ENCODE measurements at regions not wholly inside any gene's neighbourhood (a gene's known extent, or its start where the extent isn't known, plus 50 kb on each side); places are given as distances from the start of the nearest gene placed in this dataset.
"Not testable (repeated sequence)": the region's sequence is repeated elsewhere in the genome, so short reads cannot be mapped to it uniquely, and the experiment has no call there.

DNA sequence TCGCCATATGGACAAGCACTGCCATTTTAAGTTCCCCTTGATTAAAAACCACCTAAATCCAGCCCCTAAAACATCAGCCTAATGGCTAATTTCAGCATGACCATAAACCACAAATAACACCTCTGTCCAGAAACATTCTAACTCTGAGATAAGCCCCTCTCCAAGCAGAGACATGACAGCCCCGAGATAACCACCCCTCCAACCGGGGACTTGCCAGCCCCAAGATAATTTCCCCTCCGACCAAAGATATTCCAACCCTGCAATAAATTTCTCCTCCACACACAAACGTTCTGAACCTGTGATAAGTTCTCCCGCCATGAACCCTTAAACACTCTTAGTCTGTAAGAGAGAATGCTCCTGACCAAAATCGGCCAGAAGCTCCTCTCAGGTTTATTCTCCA lies 586.8 kb downstream of the EDEM1 start:
- Histone ChIP-seq H3K4me1 (ENCODE audit: control insufficient read depth in 1 of 2, low read depth in 2 of 2) (no peaks in the 10 kb centered on the region), H3K27me3 (replicated peaks; ENCODE audit: insufficient read depth) (no peaks in the 10 kb centered on the region), H3K9me3 (no peaks in the 10 kb centered on the region), H3K4me3 (no peak overlapping the region), H3K36me3 (no peaks in the 10 kb centered on the region), H3K27ac (no peak overlapping the region)
- DNase-seq (ENCODE audit: low spot score) (no peak), ATAC-seq (ENCODE audit: insufficient number of reproducible peaks, low FRiP score, low read depth) (no peak)
- TF ChIP-seq, protein P1, sequence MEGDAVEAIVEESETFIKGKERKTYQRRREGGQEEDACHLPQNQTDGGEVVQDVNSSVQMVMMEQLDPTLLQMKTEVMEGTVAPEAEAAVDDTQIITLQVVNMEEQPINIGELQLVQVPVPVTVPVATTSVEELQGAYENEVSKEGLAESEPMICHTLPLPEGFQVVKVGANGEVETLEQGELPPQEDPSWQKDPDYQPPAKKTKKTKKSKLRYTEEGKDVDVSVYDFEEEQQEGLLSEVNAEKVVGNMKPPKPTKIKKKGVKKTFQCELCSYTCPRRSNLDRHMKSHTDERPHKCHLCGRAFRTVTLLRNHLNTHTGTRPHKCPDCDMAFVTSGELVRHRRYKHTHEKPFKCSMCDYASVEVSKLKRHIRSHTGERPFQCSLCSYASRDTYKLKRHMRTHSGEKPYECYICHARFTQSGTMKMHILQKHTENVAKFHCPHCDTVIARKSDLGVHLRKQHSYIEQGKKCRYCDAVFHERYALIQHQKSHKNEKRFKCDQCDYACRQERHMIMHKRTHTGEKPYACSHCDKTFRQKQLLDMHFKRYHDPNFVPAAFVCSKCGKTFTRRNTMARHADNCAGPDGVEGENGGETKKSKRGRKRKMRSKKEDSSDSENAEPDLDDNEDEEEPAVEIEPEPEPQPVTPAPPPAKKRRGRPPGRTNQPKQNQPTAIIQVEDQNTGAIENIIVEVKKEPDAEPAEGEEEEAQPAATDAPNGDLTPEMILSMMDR (IDR thresholded peaks at IDR 0.05), result no peak

DNA sequence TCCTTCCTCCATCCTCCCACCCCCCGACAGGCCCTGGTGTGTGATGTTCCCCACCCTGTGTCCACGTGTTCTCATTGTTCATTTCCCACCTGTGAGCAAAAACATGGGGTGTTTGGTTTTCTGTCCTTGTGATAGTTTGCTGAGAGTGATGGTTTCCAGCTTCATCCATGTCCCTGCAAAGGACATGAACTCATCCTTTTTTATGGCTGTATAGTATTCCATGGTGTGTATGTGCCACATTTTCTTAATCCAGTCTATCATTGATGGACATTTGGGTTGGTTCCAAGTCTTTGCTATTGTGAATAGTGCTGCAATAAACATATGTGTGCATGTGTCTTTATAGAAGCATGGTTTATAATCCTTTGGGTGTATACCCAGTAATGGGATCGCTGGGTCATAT lies 587.6 kb downstream of the EDEM1 start:
- not testable (repeated sequence) for H3K27me3 ChIP-seq (replicated peaks; ENCODE audit: insufficient read depth); DNase-seq (ENCODE audit: low spot score); H3K36me3 ChIP-seq; H3K4me3 ChIP-seq; H3K4me1 ChIP-seq (ENCODE audit: control insufficient read depth in 1 of 2, low read depth in 2 of 2); ATAC-seq (ENCODE audit: insufficient number of reproducible peaks, low FRiP score, low read depth); H3K27ac ChIP-seq; H3K9me3 ChIP-seq

DNA sequence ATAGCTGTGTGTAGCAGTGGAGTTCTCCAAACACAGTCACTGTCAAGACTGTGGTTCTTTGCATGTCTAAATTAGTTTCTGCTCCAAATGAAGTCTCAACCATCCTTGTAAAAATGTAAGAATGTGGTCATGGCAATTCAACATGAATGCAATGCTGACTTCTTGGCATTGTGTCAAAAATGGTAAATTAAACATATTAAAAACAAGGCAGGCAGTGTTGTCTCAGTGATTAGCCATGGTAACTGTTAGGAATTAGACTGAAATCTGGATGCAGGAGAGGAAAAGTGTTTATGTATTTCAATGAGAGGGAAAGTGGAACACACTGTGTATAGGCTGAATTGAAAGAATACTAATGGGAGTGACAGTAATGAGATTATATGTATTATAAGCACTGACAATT lies 597.2 kb downstream of the EDEM1 start:
- TF ChIP-seq, protein P1 (IDR thresholded peaks at IDR 0.05), result no peak
- H3K36me3 ChIP-seq, result no peaks in the 10 kb centered on the region
- ATAC-seq (ENCODE audit: insufficient number of reproducible peaks, low FRiP score, low read depth), result no peak
- H3K27me3 ChIP-seq (replicated peaks; ENCODE audit: insufficient read depth), result no peaks in the 10 kb centered on the region
- no peak overlapping the region for H3K4me3 ChIP-seq
- no peaks in the 10 kb centered on the region for H3K4me1 ChIP-seq (ENCODE audit: control insufficient read depth in 1 of 2, low read depth in 2 of 2)
- H3K9me3 ChIP-seq, result no peaks in the 10 kb centered on the region
- DNase-seq (ENCODE audit: low spot score), result no peak
- no peak overlapping the region for H3K27ac ChIP-seq

DNA sequence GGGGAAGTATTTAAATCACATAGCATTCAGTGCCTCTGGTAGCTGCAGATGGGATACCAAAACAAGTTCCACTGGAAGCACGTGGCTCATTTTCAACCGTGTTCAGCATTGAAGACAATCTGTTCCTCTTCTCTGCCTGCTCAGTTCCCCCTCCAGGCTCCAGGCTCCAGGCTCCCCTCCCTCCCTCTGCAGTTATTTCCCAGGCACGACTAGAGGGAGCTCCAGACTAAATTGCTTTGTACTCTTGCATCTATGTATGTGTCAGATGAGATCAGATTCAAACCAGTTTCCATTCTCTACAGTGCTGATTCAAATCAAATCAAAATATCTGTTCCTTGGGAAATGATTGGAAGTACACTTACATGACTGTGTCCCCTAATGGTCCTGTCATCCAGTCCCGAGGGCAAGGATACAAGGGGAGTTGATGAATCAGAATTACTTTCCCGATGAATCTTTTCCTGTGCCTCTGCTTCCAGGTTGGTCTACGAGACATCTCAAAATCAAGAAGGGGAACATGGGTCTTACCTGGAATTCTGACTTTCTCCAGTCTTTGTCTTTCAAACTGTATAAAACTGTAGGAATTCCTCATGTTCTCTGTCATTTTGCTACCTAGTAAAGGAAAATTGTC lies 600.5 kb downstream of the EDEM1 start:
- H3K4me1 ChIP-seq (ENCODE audit: control insufficient read depth in 1 of 2, low read depth in 2 of 2), result no peaks in the 10 kb centered on the region
- H3K36me3 ChIP-seq, result no peaks in the 10 kb centered on the region
- H3K4me3 ChIP-seq, result no peak overlapping the region
- no peaks in the 10 kb centered on the region for H3K27me3 ChIP-seq (replicated peaks; ENCODE audit: insufficient read depth)
- no peak for DNase-seq (ENCODE audit: low spot score)
- H3K27ac ChIP-seq, result no peak overlapping the region
- no peaks in the 10 kb centered on the region for H3K9me3 ChIP-seq
- ATAC-seq (ENCODE audit: insufficient number of reproducible peaks, low FRiP score, low read depth), result no peak
- TF ChIP-seq, protein P1 (IDR thresholded peaks at IDR 0.05), result no peak

DNA sequence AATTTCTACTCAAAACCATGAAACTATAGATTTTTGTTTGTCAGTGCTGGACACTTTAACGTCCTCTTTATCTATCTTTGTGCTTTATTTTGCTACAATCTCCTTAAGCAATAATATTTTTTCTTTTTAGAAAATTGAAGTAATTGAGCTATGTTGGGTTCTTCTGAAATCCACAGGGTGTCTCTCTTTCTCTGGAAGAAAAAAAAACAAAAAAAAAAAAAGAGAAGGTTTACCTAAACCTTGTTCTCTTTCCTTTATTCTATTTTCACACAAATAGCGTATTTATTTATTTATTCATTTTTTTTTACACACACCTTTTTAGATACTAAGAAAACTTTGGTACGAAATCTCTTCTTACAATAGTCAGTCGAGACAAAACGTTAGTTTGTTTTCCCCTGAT lies 601.0 kb downstream of the EDEM1 start:
- no peak overlapping the region for H3K4me3 ChIP-seq
- H3K4me1 ChIP-seq (ENCODE audit: control insufficient read depth in 1 of 2, low read depth in 2 of 2), result no peaks in the 10 kb centered on the region
- TF ChIP-seq, protein P1 (IDR thresholded peaks at IDR 0.05), result no peak
- ATAC-seq (ENCODE audit: insufficient number of reproducible peaks, low FRiP score, low read depth) (no peak), DNase-seq (ENCODE audit: low spot score) (no peak)
- H3K27me3 ChIP-seq (replicated peaks; ENCODE audit: insufficient read depth), result no peaks in the 10 kb centered on the region
- no peak overlapping the region for H3K27ac ChIP-seq
- H3K36me3 ChIP-seq, result no peaks in the 10 kb centered on the region
- H3K9me3 ChIP-seq, result no peaks in the 10 kb centered on the region

DNA sequence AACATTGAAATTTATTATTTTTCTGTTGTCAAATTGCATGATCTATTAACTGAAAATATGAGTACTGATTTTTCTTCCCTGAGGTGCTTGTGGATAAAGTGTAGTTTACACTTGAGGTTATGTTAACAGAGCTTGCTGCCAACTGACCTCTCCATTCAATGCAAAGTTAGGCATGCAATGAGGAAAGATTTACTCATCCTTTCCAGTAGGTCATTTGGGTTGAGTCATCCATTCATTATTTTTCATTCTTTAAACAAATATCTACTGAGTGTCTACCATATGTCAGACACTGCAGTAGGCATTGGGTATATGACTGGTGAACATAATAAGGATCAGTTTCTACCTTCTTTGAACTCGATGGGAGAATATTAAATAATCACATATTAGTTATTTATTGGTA lies 604.1 kb downstream of the EDEM1 start:
- DNase-seq (ENCODE audit: low spot score), result no peak
- no peaks in the 10 kb centered on the region for H3K27me3 ChIP-seq (replicated peaks; ENCODE audit: insufficient read depth)
- TF ChIP-seq, protein P1 (IDR thresholded peaks at IDR 0.05), result no peak
- H3K36me3 ChIP-seq, result no peaks in the 10 kb centered on the region
- H3K4me1 ChIP-seq (ENCODE audit: control insufficient read depth in 1 of 2, low read depth in 2 of 2), result no peaks in the 10 kb centered on the region
- no peak for ATAC-seq (ENCODE audit: insufficient number of reproducible peaks, low FRiP score, low read depth)
- no peaks in the 10 kb centered on the region for H3K9me3 ChIP-seq
- no peak overlapping the region for H3K27ac ChIP-seq
- no peak overlapping the region for H3K4me3 ChIP-seq
